Hematopoietic multipotent progenitor cell treated with erythropoietin and hydrocortisone succinate and interleukin-3 and kit ligand, for 8 days (in vitro differentiated cells): ENCODE measurements at regions not wholly inside any gene's neighbourhood (a gene's known extent, or its start where the extent isn't known, plus 50 kb on each side); places are given as distances from the start of the nearest gene placed in this dataset.

ENCODE experiments used
- DNase-seq: peaks from one replicate; pipeline ENCODE4 v3.0.0-alpha.2; 2015

- peak; percentile 98 for DNase-seq
These were observed 59.1 kb upstream of the BICD1 start for GRCh38 chr12:32047357-32048212.

- no peak for DNase-seq
These were observed 57.9 kb upstream of the BICD1 start for GRCh38 chr12:32048791-32049190.

- no peak for DNase-seq
These were observed 56.7 kb upstream of the BICD1 start for GRCh38 chr12:32049956-32050355.

GRCh38 chr12:32051511-32052211 is 55.0 kb upstream of the BICD1 start:
- peak; percentile 57 for DNase-seq

DNA sequence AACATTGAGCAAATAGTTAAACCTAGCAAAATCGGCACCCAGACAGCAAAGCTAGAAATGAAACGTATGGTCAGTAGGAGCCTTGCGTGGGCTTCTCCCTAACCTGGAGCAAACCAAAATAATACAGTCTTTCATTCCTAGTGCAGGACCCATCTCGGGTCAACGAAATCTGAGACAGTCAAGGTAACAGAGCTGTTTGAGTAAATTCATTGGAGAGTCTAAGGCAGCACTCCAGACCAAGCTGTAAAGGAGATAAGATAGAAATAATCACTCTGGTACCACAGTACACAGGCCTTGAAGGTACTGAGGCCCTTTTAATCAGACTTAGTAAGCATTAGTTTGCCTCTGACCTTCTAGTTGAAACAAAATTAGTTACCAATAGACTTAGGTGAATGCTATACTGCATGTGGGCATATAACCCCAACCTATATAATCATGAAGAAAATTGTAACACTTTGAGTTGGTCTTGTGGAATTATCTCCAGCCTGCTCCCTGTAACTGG is 54.4 kb upstream of the BICD1 start:
- peak; percentile 41 for DNase-seq

DNA sequence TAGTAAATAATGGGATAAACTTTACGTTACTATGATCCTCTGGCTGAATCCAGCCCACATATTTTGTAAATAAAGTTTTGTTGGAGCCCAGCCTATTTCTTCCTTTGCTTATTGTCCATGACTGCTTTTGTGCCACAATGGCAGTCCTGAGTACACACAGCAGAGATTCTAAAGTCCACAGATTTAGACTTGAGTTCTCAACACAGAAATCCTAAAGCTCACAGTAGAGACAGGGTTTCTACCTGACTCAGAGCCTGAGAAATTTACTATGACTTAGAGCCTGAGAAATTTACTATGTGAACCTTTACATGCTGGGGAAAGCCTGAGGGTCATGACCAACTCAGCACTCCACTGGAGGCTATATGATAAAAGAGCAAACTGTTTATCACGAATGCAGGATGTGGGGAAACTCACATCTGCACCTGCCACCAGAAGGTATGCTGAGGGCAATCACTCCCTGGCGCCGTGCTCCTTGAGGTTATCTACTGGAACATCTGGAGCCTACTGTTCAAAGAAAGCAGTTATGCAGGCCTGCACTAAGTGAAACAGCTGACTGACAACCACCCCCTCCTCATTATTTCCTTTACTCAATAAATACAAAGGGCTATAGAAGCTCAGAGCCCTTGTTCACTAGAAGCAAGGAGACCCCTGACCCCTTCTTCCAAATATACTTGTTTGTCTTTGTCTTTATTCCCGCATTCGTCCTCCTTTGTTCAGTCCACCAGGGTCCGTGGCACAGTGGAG is 52.6 kb upstream of the BICD1 start:
- peak; percentile 76 for DNase-seq
